Breast epithelium (tissue), 4 donors: ENCODE measurements at regions not wholly inside any gene's neighbourhood (a gene's known extent, or its start where the extent isn't known, plus 50 kb on each side); places are given as distances from the start of the nearest gene placed in this dataset.

Source experiments
- DNase-seq, 2 donors: peaks; one replicate each; pipeline ENCODE4 v3.0.0-alpha.2; 2019; ENCODE audit warnings: low spot score in 2 of 2
- H3K27ac ChIP-seq, 2 donors: fragments of 200-600 bp; sonication (generic) in 1 of 2; one replicate each; pipeline ENCODE4 v1.5.1; 2016 to 2019; ENCODE audit warnings: mild to moderate bottlenecking in 1 of 2
- H3K27me3 ChIP-seq, 2 donors: fragments of 200-600 bp; sonication (generic) in 1 of 2; one replicate each; pipeline versions ENCODE4 v1.5.1 to v1.6.0; 2017 to 2019; ENCODE audit warnings: control low read depth in 1 of 2, mild to moderate bottlenecking in 1 of 2
- H3K36me3 ChIP-seq: fragments of 200-600 bp; one replicate; pipeline ENCODE4 v1.5.1; 2019
- H3K4me1 ChIP-seq, 2 donors: fragments of 200-600 bp; sonication (generic); one replicate each; pipeline ENCODE4 v1.5.1; 2016 to 2019; ENCODE audit warnings: control low read depth in 1 of 2
- H3K4me3 ChIP-seq, 3 donors: fragments of 200-600 bp; sonication (generic); 1 replicate in 2 of 3; 2 replicates in 1 of 3; pipeline ENCODE4 v1.5.1; 2016 to 2019; ENCODE audit warnings: mild to moderate bottlenecking in 3 of 3, moderate library complexity in 2 of 3
- H3K9me3 ChIP-seq, 2 donors: fragments of 200-600 bp; sonication (generic) in 1 of 2; one replicate each; pipeline ENCODE4 v1.5.1; 2016 to 2019; ENCODE audit warnings: control low read depth in 1 of 2
- POLR2A ChIP-seq: fragments of 450-650 bp; IDR thresholded peaks from one replicate; pipeline ENCODE4 v1.6.1; 2016; ENCODE audit warnings: antibody characterized with exemption, mild to moderate bottlenecking, moderate library complexity
- POLR2AphosphoS5 ChIP-seq, 3 donors: sonication (generic); formaldehyde crosslinking; IDR thresholded peaks; one replicate each; pipeline ENCODE4 v1.6.1; 2017; ENCODE audit warnings: antibody characterized with exemption in 3 of 3
- intact Hi-C: fragments of 100-400 bp; cut with DNase I; formaldehyde crosslinking; loops from one replicate; pipeline ENCODE4 v1.15.1; 2023; ENCODE audit warnings: low total_unique reads
- TF ChIP-seq, protein P1 (sequence below), 3 donors: fragments of 450-650 bp; IDR thresholded peaks; one replicate each; pipeline ENCODE4 v1.5.1; 2016 to 2017; ENCODE audit warnings: antibody characterized with exemption in 3 of 3, mild to moderate bottlenecking in 3 of 3, moderate library complexity in 3 of 3

DNA sequence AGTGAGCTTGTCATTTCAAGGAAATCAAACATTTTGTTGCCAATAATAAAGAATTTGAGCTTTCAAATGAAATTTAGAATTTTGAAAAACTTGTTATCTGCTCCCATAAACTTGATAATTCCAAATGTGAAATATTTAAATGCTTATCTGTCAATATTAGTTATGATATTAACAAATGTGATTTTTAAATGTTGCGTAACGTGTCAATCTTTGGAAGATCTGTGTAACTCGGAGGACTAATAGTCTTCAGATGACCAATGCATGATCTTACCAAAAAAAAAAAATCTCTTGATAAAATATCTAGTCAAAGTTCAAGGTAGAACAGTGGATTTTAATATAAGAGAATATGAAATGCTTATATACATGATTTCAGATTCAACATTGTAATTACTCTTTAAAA lies 274.5 kb upstream of the HSF2 start:
- Histone ChIP-seq H3K36me3 (no peaks in the 10 kb centered on the region), H3K9me3 (no peaks in the 10 kb centered on the region), H3K27me3 (no peaks in the 10 kb centered on the region), H3K4me1 (peaks cover 0 to 4% of the 10 kb centered on the region in 2 donors), H3K27ac (no peak overlapping the region), H3K4me3 (no peak overlapping the region)
- DNase-seq: no peak
- TF ChIP-seq POLR2A: no peak
- TF ChIP-seq POLR2AphosphoS5 (IDR thresholded peaks at IDR 0.05): no peak
- intact Hi-C loops: no loop called here

DNA sequence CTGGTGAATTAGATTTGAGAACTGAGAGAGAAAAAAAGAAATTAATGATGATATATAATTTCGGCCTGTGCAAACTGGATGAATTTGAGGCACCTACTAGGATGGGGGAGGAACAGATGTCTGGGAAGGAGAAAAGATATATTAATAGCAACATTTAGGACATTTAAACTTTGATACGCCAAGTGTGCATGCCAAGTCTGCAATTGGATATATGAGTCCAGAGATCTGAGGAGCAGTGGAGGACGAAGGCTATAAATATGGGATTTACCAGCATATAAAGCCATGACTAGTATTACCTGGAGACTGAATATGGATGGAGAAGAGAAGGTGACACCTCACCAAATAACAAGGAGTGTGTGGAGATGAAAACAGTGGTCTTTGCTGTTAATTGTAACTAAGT lies 272.6 kb upstream of the HSF2 start:
- no peak for DNase-seq
- intact Hi-C loops: no loop called here
- Histone ChIP-seq H3K4me1 (peaks cover 0 to 4% of the 10 kb centered on the region in 2 donors), H3K27ac (no peak overlapping the region), H3K36me3 (no peaks in the 10 kb centered on the region), H3K27me3 (no peaks in the 10 kb centered on the region), H3K9me3 (no peaks in the 10 kb centered on the region), H3K4me3 (no peak overlapping the region)
- TF ChIP-seq POLR2AphosphoS5 (IDR thresholded peaks at IDR 0.05) (no peak), POLR2A (no peak)
- TF ChIP-seq, protein P1, sequence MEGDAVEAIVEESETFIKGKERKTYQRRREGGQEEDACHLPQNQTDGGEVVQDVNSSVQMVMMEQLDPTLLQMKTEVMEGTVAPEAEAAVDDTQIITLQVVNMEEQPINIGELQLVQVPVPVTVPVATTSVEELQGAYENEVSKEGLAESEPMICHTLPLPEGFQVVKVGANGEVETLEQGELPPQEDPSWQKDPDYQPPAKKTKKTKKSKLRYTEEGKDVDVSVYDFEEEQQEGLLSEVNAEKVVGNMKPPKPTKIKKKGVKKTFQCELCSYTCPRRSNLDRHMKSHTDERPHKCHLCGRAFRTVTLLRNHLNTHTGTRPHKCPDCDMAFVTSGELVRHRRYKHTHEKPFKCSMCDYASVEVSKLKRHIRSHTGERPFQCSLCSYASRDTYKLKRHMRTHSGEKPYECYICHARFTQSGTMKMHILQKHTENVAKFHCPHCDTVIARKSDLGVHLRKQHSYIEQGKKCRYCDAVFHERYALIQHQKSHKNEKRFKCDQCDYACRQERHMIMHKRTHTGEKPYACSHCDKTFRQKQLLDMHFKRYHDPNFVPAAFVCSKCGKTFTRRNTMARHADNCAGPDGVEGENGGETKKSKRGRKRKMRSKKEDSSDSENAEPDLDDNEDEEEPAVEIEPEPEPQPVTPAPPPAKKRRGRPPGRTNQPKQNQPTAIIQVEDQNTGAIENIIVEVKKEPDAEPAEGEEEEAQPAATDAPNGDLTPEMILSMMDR (IDR thresholded peaks at IDR 0.05): no peak

DNA sequence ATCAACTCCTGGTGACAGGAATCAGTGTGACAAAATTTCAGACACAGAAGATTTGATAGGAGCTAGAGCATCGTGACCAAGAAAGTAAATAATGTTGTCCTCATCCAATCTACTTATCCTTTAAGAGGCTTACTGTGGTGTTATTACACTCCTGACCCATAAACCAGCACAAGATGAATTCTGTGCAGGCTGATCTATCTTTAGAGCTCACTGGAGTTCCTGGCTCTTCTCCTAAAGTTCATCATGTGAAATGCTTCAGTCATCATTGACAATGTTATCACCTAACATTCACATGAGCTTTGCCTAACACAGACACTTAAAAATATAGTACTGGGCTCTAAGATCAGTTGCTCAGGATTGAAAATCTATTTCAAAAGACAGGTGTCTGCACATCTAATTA lies 271.0 kb upstream of the HSF2 start:
- H3K9me3 ChIP-seq: no peaks in the 10 kb centered on the region
- H3K27ac ChIP-seq: no peak overlapping the region
- H3K4me3 ChIP-seq: no peak overlapping the region
- intact Hi-C loops: no loop called here
- no peaks in the 10 kb centered on the region for H3K27me3 ChIP-seq
- TF ChIP-seq, protein P1 (IDR thresholded peaks at IDR 0.05): no peak
- TF ChIP-seq POLR2AphosphoS5 (IDR thresholded peaks at IDR 0.05): no peak
- no peak for TF ChIP-seq POLR2A
- DNase-seq: no peak
- H3K4me1 ChIP-seq: no peaks in the 10 kb centered on the region
- H3K36me3 ChIP-seq: no peaks in the 10 kb centered on the region

DNA sequence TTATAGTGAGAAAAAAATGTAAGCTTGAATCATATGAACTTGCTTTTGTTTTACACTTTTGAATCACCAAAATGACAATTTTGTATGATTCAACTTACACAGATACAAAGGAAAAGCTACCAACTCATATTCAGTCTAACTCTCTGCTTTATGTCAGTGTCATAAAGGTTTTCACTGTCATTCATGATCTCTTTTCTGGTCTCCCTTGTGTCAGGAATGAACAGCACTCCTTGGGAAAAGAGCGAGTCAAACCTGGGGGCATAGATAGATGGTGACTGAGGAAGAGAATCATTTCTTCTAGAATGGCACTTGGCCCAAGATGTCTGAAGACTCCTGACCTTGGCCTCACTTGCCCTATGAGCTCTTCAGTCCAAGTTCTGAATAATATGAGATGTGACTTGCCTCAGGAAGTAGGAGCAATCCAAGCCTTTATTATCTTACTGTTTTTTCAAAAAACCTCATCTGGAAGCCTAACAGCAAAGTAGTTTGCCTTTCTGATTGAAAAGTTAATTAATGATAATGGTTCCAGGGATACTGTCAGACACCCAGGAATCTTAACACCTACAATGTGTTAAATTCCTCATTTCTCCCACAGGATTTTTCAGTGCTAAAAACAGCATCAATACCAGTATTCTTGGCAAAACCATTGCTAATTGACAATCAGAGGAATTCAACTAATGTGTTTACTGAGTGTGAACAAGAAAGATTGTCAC lies 270.0 kb upstream of the HSF2 start:
- intact Hi-C loops: no loop called here
- TF ChIP-seq, protein P1 (IDR thresholded peaks at IDR 0.05): no peak
- TF ChIP-seq POLR2AphosphoS5 (IDR thresholded peaks at IDR 0.05): no peak
- no peak for TF ChIP-seq POLR2A
- H3K4me3 ChIP-seq: no peak overlapping the region

DNA sequence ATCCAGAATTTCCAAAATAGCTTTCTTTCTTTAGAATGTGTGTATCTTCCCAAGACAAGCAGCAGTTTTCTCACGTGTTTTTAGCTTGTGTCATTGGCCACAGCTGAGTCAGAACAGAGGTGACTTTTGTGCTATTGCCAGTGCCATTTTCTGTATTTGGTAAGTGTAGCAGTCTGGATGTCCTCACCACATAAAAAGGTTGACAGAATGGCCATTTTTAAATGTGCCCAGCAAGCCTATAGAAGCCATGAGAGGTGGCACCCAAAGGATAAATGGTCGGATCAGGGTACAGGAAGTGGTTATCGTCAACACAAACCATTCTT lies 269.5 kb upstream of the HSF2 start:
- Histone ChIP-seq H3K36me3 (no peaks in the 10 kb centered on the region), H3K27ac (peak overlapping the region in 1 of 2 donors; percentile 23), H3K4me3 (no peak overlapping the region), H3K27me3 (no peaks in the 10 kb centered on the region), H3K9me3 (no peaks in the 10 kb centered on the region), H3K4me1 (no peaks in the 10 kb centered on the region)
- TF ChIP-seq POLR2A (no peak), POLR2AphosphoS5 (IDR thresholded peaks at IDR 0.05) (no peak)
- TF ChIP-seq, protein P1 (IDR thresholded peaks at IDR 0.05): no peak
- intact Hi-C loops: no loop called here
- DNase-seq: no peak

More for the DNA sequence above, 270.0 kb upstream of the HSF2 start:
- no peaks in the 10 kb centered on the region for H3K4me1 ChIP-seq
- no peaks in the 10 kb centered on the region for H3K27me3 ChIP-seq
- peak overlapping the region; percentile 15 to 23 for H3K27ac ChIP-seq
- H3K9me3 ChIP-seq: no peaks in the 10 kb centered on the region
- H3K36me3 ChIP-seq: no peaks in the 10 kb centered on the region
- no peak for DNase-seq
